ENCODE measurements at regions not wholly inside any gene's neighbourhood (a gene's known extent, or its start where the extent isn't known, plus 50 kb on each side); places are given as distances from the start of the nearest gene placed in this dataset.

DNA sequence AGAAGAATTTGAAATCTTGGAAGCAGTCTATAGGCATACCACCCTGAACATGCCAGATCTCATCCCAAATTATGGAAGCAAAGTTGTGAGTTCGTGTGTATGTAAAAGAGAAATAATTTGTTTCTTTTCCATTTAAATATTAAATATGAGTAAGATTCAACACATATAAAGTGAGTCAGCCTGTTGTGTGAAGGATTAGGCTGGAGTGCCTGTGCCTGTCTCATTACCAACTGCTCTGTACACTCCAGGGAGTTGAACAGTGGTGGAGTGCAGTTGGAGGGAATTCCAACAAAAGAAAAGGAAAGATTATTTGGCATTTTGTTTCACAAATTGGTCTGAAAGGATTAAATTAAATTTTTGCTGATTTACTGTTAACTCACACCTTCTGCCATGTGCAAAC is 435.6 kb downstream of the FAT4 start:
- H3K9ac ChIP-seq (ENCODE audit: low read length) = no peak overlapping the region
- H3K9me3 ChIP-seq (ENCODE audit: control insufficient read depth, low read length) = no peaks in the 10 kb centered on the region
- no peaks in the 10 kb centered on the region for H3K27me3 ChIP-seq (replicated peaks; ENCODE audit: control insufficient read depth, insufficient read depth, low read length)
- no peak for DNase-seq (ENCODE audit: low read depth)
- H3K36me3 ChIP-seq (ENCODE audit: control insufficient read depth, insufficient read depth, low read length, severe bottlenecking) = no peaks in the 10 kb centered on the region
- H3K4me1 ChIP-seq (ENCODE audit: control insufficient read depth, insufficient read depth, low read length) = peaks cover 13% of the 10 kb centered on the region
- no peak overlapping the region for H3K4me3 ChIP-seq (ENCODE audit: low read length)

DNA sequence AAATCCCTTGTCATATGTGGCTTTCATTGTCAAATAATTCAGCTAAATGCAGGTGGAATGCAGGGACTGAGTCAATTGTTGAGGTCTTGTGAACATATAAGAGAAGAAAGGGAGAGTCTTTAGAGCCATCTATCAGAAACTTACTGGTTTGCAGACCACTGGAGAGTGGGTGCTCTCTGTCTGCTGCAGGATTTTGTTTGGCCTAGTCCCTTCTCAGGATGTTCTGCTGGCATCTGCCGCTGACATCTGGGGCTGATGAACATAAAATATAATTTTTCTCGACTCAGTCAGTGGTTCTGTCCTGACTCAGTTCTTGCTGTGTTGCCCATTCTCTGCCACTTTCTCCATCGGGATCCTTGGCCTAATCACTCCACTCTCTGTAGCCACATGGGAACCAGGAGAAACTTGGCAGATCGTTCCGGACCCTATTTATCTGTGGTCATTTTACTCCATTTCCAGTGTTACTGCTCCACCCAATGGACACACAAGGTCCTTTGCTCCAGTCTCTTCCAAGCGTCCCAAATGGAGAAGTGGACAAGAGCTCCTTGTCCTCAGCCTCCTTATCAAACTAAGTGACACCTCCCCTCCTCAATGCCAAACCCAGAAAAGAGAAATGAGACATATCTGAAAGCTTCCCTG is 436.2 kb downstream of the FAT4 start:
- no peak overlapping the region for H3K9ac ChIP-seq (ENCODE audit: low read length)
- H3K36me3 ChIP-seq (ENCODE audit: control insufficient read depth, insufficient read depth, low read length, severe bottlenecking) = no peaks in the 10 kb centered on the region
- H3K27me3 ChIP-seq (replicated peaks; ENCODE audit: control insufficient read depth, insufficient read depth, low read length) = no peaks in the 10 kb centered on the region
- DNase-seq (ENCODE audit: low read depth) = peak; percentile 59
- H3K4me3 ChIP-seq (ENCODE audit: low read length) = no peak overlapping the region
- H3K4me1 ChIP-seq (ENCODE audit: control insufficient read depth, insufficient read depth, low read length) = peaks cover 13% of the 10 kb centered on the region
- H3K9me3 ChIP-seq (ENCODE audit: control insufficient read depth, low read length) = no peaks in the 10 kb centered on the region

DNA sequence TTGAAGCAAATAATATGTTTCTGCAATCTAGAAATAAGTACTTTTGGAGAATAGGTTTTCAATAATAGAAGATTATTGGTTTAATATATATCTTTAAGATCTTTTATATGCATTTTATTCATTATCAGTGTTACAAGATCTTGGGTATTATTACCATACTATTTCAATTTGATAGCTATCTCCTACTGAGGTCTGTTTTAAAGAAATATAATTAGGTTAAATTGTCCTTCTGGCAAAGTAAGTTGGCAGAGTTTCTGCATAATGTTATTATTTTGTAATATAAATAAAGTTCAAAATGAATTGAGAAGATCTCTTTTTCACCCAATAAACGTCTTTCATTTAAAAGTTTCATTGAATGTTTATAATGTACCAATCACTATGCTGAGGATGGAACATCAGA is 443.7 kb downstream of the FAT4 start:
- DNase-seq (ENCODE audit: low read depth) = no peak
- no peaks in the 10 kb centered on the region for H3K27me3 ChIP-seq (replicated peaks; ENCODE audit: control insufficient read depth, insufficient read depth, low read length)
- H3K9ac ChIP-seq (ENCODE audit: low read length) = no peak overlapping the region
- no peak overlapping the region for H3K4me3 ChIP-seq (ENCODE audit: low read length)
- H3K9me3 ChIP-seq (ENCODE audit: control insufficient read depth, low read length) = no peaks in the 10 kb centered on the region
- no peaks in the 10 kb centered on the region for H3K36me3 ChIP-seq (ENCODE audit: control insufficient read depth, insufficient read depth, low read length, severe bottlenecking)
- H3K4me1 ChIP-seq (ENCODE audit: control insufficient read depth, insufficient read depth, low read length) = no peaks in the 10 kb centered on the region

DNA sequence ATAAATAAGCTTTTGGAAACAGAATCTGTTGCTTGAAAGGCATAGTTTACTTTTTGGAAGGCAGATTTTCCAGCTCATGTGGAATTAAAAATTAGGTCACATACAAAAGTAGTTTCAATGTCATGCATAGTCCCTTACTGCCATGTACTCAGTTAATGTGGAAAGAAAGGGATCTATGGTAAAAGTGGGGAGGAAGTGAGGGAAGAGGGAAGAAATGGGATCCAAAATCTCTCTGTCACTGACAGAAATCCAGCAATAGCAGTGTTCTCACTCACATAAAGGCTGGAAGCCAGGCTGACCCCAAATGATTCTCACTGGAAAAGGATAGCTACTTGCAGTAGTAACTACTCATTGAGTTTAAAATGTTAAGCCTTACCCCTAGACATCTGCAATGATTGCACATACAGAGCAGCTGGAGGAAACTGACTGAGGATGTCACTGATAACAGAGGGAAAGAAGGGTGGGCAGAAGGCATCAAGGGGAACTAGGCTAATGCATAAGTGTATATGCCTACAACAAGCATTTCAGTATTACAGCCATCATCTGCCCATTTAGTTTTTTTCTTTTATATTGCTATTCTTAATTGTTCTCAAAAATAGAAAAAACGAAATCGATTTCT is 445.6 kb downstream of the FAT4 start:
- Histone ChIP-seq H3K4me3 (ENCODE audit: low read length) (no peak overlapping the region), H3K4me1 (ENCODE audit: control insufficient read depth, insufficient read depth, low read length) (no peaks in the 10 kb centered on the region), H3K36me3 (ENCODE audit: control insufficient read depth, insufficient read depth, low read length, severe bottlenecking) (no peaks in the 10 kb centered on the region), H3K27me3 (replicated peaks; ENCODE audit: control insufficient read depth, insufficient read depth, low read length) (no peaks in the 10 kb centered on the region), H3K9me3 (ENCODE audit: control insufficient read depth, low read length) (no peaks in the 10 kb centered on the region), H3K9ac (ENCODE audit: low read length) (no peak overlapping the region)
- no peak for DNase-seq (ENCODE audit: low read depth)

DNA sequence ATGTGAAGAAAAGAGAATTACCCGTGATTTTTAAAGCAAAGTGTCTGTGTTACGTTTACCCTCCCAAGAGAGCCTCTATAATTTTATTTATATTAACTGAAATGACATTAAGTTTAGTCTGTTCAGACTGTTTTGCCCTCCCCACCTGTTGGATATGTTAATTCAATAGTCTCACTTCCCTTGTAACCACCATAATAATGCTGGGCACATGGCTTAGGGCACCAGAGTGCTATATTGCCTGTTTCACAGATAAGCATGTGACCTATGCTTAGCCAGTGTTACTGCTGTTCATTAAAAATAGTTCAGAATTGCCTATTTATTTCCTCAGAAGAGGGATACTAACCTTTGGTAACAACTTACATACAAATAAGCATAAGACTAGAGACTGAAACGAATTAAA is 446.2 kb downstream of the FAT4 start:
- no peak for DNase-seq (ENCODE audit: low read depth)
- Histone ChIP-seq H3K9me3 (ENCODE audit: control insufficient read depth, low read length) (no peaks in the 10 kb centered on the region), H3K27me3 (replicated peaks; ENCODE audit: control insufficient read depth, insufficient read depth, low read length) (no peaks in the 10 kb centered on the region), H3K4me1 (ENCODE audit: control insufficient read depth, insufficient read depth, low read length) (no peaks in the 10 kb centered on the region), H3K9ac (ENCODE audit: low read length) (no peak overlapping the region), H3K4me3 (ENCODE audit: low read length) (no peak overlapping the region), H3K36me3 (ENCODE audit: control insufficient read depth, insufficient read depth, low read length, severe bottlenecking) (no peaks in the 10 kb centered on the region)

DNA sequence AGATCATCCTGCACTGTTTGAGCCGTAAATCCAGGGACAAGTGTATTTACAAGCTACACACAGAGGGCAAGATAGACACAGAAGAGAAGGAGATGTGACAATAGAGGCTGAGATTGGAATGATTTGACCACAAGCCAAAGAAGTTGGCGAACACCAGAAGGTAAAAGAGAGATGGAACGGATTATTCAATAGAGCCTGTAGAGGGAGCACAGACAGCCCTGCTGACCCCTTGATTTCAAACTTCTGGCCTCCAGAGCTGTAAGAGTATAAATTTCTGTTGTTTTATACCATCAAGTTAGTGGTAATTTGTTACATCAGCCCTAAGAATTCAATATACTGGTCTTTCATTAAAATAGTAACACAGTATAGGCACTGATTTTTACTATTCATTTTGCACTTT is 447.8 kb downstream of the FAT4 start:
- H3K9me3 ChIP-seq (ENCODE audit: control insufficient read depth, low read length) = no peaks in the 10 kb centered on the region
- no peaks in the 10 kb centered on the region for H3K27me3 ChIP-seq (replicated peaks; ENCODE audit: control insufficient read depth, insufficient read depth, low read length)
- DNase-seq (ENCODE audit: low read depth) = no peak
- H3K36me3 ChIP-seq (ENCODE audit: control insufficient read depth, insufficient read depth, low read length, severe bottlenecking) = no peaks in the 10 kb centered on the region
- H3K4me1 ChIP-seq (ENCODE audit: control insufficient read depth, insufficient read depth, low read length) = no peaks in the 10 kb centered on the region
- H3K4me3 ChIP-seq (ENCODE audit: low read length) = no peak overlapping the region
- H3K9ac ChIP-seq (ENCODE audit: low read length) = no peak overlapping the region

DNA sequence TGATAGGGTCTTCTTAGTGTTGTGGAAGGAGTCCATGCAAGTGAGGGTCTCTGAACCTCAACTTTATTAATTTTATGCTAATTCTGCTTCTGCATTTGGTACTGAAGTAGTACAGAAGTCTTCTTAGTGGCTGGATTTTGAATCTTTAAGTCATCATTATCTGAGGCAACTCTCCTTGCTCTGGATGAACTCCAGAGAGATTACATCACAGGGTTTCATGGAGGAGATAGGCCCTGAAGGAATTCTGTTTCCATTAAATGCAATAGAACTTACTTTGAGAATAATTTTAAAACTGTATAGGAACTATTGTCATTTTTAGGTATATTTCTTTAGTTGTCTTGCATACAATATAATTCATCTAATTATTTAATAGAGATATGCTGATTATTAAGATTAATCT is 451.2 kb downstream of the FAT4 start:
- no peaks in the 10 kb centered on the region for H3K4me1 ChIP-seq (ENCODE audit: control insufficient read depth, insufficient read depth, low read length)
- H3K9me3 ChIP-seq (ENCODE audit: control insufficient read depth, low read length) = no peaks in the 10 kb centered on the region
- no peaks in the 10 kb centered on the region for H3K27me3 ChIP-seq (replicated peaks; ENCODE audit: control insufficient read depth, insufficient read depth, low read length)
- H3K4me3 ChIP-seq (ENCODE audit: low read length) = no peak overlapping the region
- H3K9ac ChIP-seq (ENCODE audit: low read length) = no peak overlapping the region
- DNase-seq (ENCODE audit: low read depth) = peak; percentile 36
- H3K36me3 ChIP-seq (ENCODE audit: control insufficient read depth, insufficient read depth, low read length, severe bottlenecking) = no peaks in the 10 kb centered on the region

DNA sequence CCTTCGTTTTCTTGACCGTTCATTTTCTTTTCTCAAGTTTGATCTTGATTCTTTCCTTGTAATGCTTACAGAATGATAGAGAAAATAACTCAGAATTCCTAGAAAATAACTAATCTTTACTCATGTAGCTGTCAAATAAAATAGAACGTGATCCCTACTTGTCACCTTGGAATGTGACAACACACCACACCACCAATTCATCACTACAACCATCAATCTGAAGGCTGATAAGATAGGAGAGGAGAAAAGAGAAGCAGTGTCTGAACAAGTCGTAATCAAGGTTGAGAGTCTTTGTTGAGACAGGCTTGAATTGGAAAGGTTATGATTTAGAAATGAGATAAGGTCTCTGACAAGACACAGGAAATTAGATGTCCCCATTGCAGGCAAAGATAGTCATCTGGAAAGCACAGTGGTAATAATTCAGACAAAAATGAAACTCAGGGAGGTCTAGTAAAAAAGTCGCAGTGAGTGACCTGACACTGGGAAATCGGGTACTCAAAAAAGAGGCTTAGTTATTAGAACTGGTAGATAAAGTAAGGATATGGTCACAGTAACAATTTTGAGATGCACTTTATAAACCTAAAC is 456.2 kb downstream of the FAT4 start:
- no peaks in the 10 kb centered on the region for H3K27me3 ChIP-seq (replicated peaks; ENCODE audit: control insufficient read depth, insufficient read depth, low read length)
- no peak overlapping the region for H3K4me3 ChIP-seq (ENCODE audit: low read length)
- no peaks in the 10 kb centered on the region for H3K36me3 ChIP-seq (ENCODE audit: control insufficient read depth, insufficient read depth, low read length, severe bottlenecking)

DNA sequence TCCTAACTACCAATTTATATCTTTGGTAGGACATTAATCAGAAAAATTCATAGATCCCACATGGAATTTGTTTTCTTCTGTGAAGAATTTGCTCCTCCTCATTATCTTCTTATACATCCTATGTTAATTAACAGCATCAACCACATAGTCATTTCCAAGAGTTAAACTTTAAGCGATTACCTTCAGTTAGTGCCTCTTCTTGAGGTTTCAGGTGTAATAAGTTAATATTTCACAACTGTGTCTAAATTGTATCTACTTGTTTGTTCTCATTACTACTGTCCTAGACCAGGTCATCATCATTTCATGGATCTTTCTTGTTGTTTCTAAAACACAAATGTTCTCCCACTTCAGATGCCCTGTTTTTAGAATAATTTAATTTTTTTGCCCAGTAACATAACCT is 457.9 kb downstream of the FAT4 start:
- no peaks in the 10 kb centered on the region for H3K27me3 ChIP-seq (replicated peaks; ENCODE audit: control insufficient read depth, insufficient read depth, low read length)
- DNase-seq (ENCODE audit: low read depth) = no peak
- H3K9ac ChIP-seq (ENCODE audit: low read length) = no peak overlapping the region
- H3K9me3 ChIP-seq (ENCODE audit: control insufficient read depth, low read length) = peaks cover 13% of the 10 kb centered on the region
- no peak overlapping the region for H3K4me3 ChIP-seq (ENCODE audit: low read length)
- H3K4me1 ChIP-seq (ENCODE audit: control insufficient read depth, insufficient read depth, low read length) = no peaks in the 10 kb centered on the region
- no peaks in the 10 kb centered on the region for H3K36me3 ChIP-seq (ENCODE audit: control insufficient read depth, insufficient read depth, low read length, severe bottlenecking)

More for the DNA sequence above, 456.2 kb downstream of the FAT4 start:
- DNase-seq (ENCODE audit: low read depth) = no peak
- H3K9ac ChIP-seq (ENCODE audit: low read length) = no peak overlapping the region
- H3K4me1 ChIP-seq (ENCODE audit: control insufficient read depth, insufficient read depth, low read length) = no peaks in the 10 kb centered on the region
- peaks cover 1% of the 10 kb centered on the region for H3K9me3 ChIP-seq (ENCODE audit: control insufficient read depth, low read length)

DNA sequence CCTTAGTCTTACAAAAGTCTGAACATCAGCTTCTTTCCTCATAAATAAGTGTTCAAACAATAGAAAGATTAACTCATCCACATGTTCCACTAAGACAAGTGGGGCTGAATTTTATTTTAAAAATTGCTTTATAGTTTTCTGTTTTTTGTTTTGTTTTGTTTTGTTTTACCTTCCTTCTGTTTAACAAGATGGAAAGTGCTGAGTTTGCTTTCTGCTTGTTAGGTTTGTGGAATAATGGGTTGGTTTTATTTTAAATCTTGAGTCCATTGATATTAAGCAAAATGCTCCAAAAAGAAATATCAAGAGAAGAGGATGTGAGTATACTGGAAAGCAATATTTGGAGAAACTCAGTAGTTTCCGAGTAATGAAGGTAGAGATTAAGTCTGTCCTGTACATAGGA is 458.7 kb downstream of the FAT4 start:
- peaks cover 13% of the 10 kb centered on the region for H3K9me3 ChIP-seq (ENCODE audit: control insufficient read depth, low read length)
- no peak for DNase-seq (ENCODE audit: low read depth)
- H3K27me3 ChIP-seq (replicated peaks; ENCODE audit: control insufficient read depth, insufficient read depth, low read length) = no peaks in the 10 kb centered on the region
- no peak overlapping the region for H3K4me3 ChIP-seq (ENCODE audit: low read length)
- no peaks in the 10 kb centered on the region for H3K4me1 ChIP-seq (ENCODE audit: control insufficient read depth, insufficient read depth, low read length)
- no peaks in the 10 kb centered on the region for H3K36me3 ChIP-seq (ENCODE audit: control insufficient read depth, insufficient read depth, low read length, severe bottlenecking)
- no peak overlapping the region for H3K9ac ChIP-seq (ENCODE audit: low read length)

DNA sequence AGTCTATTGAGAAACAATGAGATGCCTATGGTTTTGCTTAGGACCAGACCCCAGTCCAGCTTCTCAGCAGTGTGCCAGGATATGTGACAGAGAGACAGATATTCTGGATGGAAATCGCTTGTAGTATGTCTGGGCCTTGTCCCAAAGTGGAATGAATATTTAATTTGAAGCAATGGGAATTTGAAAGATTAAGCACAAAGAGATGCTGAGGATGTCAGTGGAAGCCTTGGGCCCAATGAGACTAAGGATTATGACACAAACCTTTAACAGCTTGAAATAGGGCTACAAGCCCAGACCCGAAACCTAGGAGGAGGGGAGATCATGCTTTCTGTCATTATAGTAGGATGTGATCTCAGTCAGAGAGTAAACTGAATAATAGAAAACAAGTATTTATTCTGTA is 459.2 kb downstream of the FAT4 start:
- no peak for DNase-seq (ENCODE audit: low read depth)
- no peak overlapping the region for H3K9ac ChIP-seq (ENCODE audit: low read length)
- no peak overlapping the region for H3K4me3 ChIP-seq (ENCODE audit: low read length)
- H3K36me3 ChIP-seq (ENCODE audit: control insufficient read depth, insufficient read depth, low read length, severe bottlenecking) = no peaks in the 10 kb centered on the region
- no peaks in the 10 kb centered on the region for H3K4me1 ChIP-seq (ENCODE audit: control insufficient read depth, insufficient read depth, low read length)
- no peaks in the 10 kb centered on the region for H3K27me3 ChIP-seq (replicated peaks; ENCODE audit: control insufficient read depth, insufficient read depth, low read length)
- peaks cover 13% of the 10 kb centered on the region for H3K9me3 ChIP-seq (ENCODE audit: control insufficient read depth, low read length)

Data from adipocyte (in vitro differentiated cells).